LNCaP clone FGC (cell line): ENCODE measurements at regions not wholly inside any gene's neighbourhood (a gene's known extent, or its start where the extent isn't known, plus 50 kb on each side); places are given as distances from the start of the nearest gene placed in this dataset.

Experiments used
- DNase-seq: peaks from one replicate; pipeline ENCODE4 v3.0.0-alpha.2; 2011; ENCODE audit warnings: low read depth
- H3K4me3 ChIP-seq: 2 replicates; pipeline ENCODE4 v1.5.1; 2011; ENCODE audit warnings: mild to moderate bottlenecking, low read depth, low read length, control low read depth
- TF ChIP-seq, protein P1 (sequence below): IDR thresholded peaks from 2 replicates; pipeline ENCODE4 v1.5.1; 2012; ENCODE audit warnings: mild to moderate bottlenecking; ENCODE audit not compliant: control insufficient read depth, insufficient read depth; ENCODE audit errors: extremely low read depth

DNA sequence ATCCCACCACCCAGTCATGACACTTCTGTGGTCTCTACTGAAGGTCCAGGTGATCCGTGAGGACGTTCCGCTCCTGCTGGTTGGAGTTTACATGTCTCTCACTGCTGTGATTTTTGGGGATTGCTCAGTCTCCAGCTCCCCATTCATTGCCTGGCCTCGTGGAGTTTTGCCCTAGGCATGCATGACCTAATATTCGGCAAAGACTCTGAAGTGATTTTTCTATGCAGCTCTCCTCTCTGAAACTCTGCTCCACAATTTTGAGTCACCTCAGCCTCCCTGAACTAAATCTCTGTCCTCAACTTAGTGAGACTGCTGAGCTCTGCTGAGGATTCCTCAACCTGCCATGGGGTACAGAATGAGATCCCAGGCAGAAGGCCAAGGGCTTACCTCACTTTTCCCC lies 174.4 kb upstream of the FGGY start:
- no peak overlapping the region for H3K4me3 ChIP-seq
- TF ChIP-seq, protein P1, sequence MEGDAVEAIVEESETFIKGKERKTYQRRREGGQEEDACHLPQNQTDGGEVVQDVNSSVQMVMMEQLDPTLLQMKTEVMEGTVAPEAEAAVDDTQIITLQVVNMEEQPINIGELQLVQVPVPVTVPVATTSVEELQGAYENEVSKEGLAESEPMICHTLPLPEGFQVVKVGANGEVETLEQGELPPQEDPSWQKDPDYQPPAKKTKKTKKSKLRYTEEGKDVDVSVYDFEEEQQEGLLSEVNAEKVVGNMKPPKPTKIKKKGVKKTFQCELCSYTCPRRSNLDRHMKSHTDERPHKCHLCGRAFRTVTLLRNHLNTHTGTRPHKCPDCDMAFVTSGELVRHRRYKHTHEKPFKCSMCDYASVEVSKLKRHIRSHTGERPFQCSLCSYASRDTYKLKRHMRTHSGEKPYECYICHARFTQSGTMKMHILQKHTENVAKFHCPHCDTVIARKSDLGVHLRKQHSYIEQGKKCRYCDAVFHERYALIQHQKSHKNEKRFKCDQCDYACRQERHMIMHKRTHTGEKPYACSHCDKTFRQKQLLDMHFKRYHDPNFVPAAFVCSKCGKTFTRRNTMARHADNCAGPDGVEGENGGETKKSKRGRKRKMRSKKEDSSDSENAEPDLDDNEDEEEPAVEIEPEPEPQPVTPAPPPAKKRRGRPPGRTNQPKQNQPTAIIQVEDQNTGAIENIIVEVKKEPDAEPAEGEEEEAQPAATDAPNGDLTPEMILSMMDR: no peak
- DNase-seq: no peak

DNA sequence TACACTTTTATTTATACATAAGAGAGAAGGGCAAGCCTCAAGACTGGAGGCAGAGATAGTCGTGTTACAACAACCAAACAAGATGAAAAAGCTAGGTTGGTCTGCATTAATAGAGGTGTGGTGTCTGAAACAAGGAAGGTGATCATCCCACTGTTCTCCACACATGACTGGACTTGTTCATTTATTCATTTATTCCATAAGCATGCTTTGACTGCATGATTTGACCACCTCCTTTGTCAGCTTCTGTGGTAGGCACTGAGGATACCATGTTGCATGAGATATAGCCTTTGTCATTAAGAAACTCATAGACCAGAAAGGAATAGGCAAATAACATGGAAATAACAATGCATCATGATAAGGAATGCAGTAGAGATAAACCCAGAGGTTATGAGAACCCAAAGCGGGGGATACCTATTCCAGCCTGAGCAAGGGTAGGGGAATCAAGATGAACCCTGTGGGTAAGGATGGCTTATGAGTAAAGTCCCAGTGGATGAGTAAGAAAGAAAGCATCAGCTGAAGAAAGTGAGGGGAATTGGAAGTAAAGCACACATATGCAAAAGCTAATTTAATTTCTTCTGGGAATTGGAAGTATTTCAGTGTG lies 173.7 kb upstream of the FGGY start:
- TF ChIP-seq, protein P1: no peak
- H3K4me3 ChIP-seq: no peak overlapping the region
- no peak for DNase-seq

DNA sequence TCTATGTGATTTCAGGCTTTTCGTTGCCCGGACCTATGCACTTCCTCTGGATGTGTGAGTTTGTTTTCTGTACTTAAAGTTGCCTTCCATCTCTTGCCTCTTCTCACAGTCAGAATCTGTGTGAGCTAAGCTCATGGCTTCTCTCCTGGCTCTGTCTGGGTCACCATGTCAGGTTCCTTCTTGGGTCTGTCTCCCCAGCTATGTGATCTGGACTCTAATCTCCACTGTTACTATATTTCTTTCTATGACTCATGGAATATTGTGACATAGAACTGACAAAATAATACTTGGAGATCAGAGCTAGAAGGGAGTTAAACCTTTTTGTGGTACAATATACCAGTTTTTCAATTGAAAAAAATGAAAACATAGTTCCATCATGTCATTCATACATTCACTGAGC lies 172.7 kb upstream of the FGGY start:
- TF ChIP-seq, protein P1: no peak
- H3K4me3 ChIP-seq: no peak overlapping the region
- no peak for DNase-seq

DNA sequence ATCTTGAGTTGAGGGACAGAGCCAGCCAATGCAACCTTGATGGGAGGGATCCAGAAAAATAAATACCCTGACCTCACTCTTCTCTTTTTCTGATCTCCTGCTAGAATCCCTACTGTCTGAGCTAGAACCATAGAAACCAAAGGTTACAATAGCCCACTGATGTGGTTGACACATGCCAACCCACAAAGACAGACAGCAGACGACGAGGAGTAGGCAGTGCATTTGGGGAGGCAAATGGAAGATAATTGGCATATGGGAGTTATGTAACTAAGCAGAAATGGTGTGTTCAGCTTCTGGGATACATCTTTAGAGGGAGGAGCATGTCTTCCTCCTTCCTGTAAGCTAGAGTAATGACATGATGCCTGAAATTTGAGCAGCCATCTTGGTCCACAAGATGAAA lies 171.7 kb upstream of the FGGY start:
- no peak for DNase-seq
- no peak overlapping the region for H3K4me3 ChIP-seq
- TF ChIP-seq, protein P1: no peak

DNA sequence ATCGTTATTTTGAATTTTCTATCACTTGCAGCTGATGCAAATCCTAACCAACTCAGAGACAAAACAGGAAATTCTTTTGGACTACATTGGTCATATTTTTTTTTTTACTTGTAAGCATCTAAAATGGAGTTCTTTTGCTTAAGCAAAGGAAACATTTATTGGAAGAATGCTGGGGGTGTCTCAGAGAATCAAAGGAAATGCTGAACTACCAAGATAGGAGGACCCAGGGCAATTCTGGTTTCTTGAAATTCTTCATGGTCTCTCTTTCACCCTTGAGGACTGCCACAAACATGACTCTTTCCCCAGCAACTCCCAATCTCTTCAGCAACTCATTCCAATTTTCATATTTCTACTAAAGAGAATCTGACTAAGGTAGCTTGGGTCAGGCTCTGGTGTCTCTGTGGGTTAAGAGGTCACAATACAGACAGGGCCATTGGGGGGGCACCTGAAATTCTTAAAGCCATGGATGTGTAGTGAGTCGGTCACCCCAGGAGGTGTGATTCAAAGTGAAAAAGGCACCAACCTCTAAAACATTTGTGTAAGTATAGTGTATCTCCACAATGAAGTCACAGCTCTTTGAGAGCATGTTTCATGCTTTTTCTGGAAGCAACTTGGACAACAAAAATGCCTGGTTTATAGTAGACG lies 171.1 kb upstream of the FGGY start:
- no peak for DNase-seq
- TF ChIP-seq, protein P1: no peak
- H3K4me3 ChIP-seq: no peak overlapping the region

DNA sequence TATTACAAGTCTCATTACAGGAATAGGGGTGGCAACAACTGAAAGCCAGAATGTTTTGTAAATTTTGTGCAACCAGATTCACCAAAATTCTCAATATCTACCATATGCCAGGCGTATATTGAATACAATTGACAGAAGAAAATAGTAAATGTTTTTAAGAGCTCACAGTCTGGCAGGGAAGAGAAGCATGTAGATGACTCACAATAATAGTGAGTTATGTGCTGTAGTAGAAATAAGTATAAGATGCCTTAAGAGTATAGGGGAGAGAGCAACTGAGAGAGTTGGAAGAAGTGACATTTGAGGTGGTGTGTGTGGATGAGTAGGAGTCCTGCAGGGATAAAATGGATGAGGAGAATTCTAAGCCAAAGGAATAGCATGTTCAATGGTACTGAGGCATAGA lies 170.5 kb upstream of the FGGY start:
- TF ChIP-seq, protein P1: no peak

More for the DNA sequence above, 170.5 kb upstream of the FGGY start:
- DNase-seq: no peak
- H3K4me3 ChIP-seq: no peak overlapping the region
